Fibroblast of skin of left quadriceps (primary cell): ENCODE measurements at regions not wholly inside any gene's neighbourhood (a gene's known extent, or its start where the extent isn't known, plus 50 kb on each side); places are given as distances from the start of the nearest gene placed in this dataset.

Experiments used
- DNase-seq, 2 experiments: peaks; one replicate each; pipeline ENCODE4 v3.0.0-alpha.2; 2013; ENCODE audit warnings: low read depth in 2 of 2

- no peak for DNase-seq
These were observed 265.2 kb downstream of the SYK start for GRCh38 chr9:91066856-91067255.

GRCh38 chr9:91067306-91067860, 265.8 kb downstream of the SYK start:
- DNase-seq: no peak

DNA sequence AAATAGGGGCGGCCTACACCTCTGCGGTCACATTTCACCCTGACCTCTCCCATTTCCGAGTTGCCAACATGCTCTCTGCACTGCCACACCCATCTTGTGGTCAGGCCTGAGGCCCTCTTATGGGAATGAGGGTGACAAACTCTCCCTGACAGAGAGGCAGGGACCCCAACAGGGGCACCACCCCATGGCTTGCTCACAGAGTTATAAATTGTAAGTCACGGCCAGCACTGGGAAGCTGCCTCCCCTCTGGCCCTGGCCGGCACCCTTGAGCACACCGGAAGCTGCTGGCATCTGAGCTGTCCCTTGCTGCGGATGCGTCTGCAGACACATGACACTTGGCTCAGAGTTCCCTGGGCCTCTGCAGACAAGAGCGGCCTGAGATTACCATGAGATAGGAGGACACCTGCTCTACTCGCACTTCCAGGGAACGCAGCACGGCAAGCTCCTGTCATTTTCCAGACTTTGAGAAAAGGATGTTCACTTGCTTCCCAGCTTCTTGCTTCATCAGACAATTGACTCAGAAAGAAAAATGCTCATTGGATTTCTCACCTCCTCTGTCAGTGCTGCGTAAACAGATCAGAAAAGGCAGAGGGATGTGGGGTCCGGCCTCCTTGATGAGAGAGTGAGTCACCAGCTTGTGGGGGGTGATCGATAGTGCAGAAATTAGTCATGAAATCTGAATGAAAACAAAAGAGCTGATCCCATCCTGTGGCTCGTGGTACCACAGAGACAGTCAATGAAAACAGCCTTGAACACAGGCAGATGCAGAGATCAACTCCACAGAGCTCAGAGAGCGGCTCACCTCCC, 269.8 kb downstream of the SYK start:
- DNase-seq: peak; percentile 86 to 87

DNA sequence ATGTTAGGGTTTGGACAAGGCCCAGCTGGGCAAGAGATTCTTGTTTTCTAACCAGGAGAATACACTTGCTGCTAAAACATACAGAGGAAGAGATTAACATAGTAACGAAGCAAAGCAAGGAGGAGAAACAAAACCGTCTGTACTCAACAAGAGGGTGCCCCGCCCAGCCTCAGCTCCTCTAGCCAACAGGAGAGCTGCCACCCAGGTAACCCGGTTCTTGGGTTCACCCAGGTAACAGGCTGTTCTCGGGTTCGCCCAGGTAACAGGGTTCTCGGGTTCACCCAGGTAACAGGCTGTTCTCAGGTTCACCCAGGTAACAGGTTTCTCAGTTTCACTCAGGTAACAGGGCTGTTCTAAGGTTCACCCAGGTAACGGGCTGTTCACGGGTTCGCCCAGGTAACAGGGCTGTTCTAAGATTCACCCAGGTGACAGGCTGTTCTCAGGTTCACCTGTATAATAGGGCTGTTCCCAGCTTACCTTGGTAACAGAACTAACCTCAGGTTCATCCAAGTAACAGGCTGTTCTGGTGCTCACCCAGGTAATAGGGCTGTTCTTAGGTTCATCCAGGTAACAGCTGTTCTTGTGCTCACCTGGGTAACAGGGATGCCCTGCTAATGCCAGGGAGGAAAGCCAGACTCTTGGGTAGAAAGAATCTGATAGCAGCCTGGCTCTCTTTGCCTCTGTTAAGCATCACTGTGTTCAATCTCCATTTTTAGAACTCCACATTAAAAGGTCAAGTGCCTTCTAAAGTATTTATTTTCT, 271.6 kb downstream of the SYK start:
- no peak for DNase-seq

- DNase-seq: no peak
These were observed 272.5 kb downstream of the SYK start for GRCh38 chr9:91073811-91074771.

- DNase-seq: no peak
These were observed 273.2 kb downstream of the SYK start for GRCh38 chr9:91074866-91075265.

- no peak for DNase-seq
These were observed 273.7 kb downstream of the SYK start for GRCh38 chr9:91075279-91075678.

GRCh38 chr9:91077624-91078368, 276.2 kb downstream of the SYK start:
- DNase-seq: no peak

- no peak for DNase-seq
These were observed 276.7 kb downstream of the SYK start for GRCh38 chr9:91078369-91078695.

- no peak for DNase-seq
These were observed 279.0 kb downstream of the AUH start for GRCh38 chr9:91082731-91083130.

DNA sequence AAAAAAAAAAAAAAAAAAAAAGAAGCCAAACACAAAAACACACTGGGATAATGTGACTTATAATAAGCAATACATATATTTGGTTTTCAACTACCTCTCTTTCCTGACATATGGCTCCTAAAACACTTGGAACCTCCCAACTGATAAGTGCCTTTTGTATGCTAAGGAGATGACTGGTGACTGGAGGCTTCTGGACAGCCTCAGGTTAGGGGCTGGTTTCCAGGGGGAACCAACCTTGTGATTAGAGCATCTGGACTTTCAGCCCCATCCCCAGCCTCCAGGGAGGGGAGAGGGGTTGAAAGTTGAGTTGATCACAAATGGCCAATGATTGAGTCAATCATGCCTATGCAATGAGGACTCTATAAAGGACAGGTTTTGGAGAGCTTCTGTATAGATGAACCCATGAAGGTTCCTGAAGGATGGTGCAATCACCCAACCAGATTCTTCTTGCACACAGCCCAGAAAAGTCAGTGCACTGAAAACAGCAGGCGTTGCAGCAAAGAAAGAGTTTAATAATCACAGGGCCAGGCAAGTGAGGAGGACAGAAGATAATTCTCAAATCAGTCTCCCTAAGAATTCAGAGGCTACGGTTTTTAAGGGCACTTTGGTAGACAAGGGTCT, 276.7 kb downstream of the AUH start:
- DNase-seq: no peak

DNA sequence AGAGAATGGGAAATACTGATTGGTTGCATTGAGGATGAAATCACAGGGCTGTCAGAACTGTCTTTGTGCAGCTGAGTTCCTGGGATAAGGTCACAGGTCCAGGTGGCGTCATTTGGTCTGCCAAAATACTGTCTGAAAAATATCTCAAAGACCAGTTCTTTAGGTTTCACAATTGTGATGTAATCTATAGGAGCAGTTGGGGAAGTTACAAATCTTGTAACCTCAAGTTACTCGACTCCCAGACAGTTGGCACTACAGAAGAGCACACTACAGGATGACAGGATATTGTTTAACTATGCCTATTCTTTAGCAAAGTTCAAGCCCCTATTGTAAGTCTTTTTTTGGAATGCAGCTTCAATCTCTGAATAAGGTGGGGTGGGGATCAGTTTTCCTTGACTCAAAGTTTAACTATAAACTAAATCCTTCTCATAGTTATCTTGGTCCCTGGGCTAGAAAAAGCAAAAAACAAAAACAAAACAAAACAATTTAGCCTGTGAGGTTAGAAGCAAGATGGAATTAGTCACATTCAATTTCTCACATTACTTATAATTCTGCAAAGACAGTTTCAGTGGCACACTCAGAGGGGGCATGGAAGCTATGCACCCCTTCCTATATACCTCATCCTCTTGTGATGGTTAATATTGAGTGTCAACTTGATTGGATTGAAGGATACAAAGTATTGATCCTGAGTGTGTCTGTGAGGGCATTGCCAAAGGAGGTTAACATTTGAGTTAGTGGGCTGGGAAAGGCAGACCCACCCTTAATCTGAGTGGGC, 276.0 kb downstream of the AUH start:
- DNase-seq: no peak

DNA sequence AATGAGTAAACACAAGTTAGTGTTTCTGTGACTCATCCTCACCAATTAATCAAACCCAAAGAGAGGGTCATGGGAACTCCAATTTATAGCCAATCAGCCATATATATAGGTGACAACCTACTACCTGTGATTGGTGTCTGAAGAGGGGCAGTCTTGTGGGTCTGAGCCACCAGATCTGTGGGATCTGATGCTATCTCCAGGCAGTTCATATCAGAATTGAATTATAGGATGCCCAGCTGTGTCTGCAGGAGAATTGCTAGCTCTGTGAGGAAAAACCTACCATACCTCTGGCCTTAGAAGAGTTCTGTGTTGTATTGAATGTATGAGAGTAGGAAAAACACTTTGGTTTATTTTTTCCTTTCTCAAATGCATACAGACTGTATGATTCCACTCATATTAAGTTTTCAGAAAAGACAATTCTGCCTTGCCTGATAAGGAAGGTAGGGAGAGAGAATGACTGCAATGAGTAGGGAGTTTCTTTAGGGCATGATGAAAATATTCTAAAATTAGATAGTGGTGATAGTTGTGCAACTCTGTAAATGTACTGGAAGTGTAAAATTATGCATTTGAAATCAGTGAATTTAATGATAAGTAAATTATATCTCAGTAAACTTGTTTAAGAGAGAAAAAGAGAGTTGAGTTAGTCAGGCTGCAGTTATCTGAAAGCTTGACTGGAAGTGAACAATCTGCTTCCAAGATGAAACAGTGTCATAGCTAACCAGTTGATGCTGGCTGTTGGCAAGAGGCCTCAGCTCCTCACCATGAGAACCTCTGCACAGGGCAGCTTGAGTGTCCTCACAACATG, 274.9 kb downstream of the AUH start:
- no peak for DNase-seq

- no peak for DNase-seq
These were observed 274.3 kb downstream of the AUH start for GRCh38 chr9:91087462-91087759.

DNA sequence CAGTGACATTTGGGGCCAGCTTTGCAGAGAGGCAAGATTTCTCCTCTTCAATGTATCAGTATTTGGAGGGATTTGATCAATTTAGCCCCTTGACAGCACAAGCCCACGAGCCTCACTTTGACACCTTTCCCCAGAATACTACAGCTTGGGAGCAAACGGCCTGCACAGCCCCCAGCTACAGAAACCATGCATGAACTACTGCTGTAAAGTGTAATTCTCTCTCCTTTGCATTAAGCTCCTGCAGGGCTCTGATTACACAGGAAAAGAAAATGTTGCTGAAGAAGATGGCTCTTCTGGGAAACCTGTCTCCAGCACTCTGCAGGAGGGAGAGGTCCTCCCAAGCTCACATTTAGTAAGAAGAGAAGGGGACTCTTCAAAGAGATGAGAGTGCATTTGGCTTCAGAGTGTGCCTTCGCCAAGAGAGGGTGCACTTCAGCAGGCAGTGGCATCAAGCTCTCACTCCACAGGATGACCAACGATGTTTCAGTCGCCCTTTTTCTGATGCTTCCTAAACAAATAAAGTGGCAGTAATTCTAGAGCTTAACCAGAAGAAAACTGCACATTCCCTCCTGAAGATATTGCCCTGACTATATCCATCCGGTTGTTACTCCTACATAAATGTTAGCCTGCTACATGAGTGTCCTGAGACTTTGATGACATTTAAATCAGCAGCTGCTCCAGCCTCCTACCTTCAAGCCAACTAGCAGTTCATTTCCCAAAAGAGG, 272.2 kb downstream of the AUH start:
- DNase-seq: peak in 1 of 2 experiments; percentile 23

DNA sequence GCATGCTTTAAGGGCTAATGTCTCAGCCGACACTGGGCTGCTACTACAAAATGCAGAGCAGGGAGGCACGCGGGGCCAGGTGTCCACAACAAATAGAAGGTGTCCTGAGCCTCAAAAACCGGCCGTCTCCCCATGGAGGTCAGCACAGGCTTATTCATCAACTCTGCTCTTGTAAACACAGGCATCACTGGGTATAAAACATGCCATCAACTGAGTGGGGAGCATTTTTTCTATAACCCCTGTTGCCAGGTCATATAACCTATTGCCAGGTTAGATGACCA, 271.6 kb downstream of the AUH start:
- DNase-seq: no peak

- no peak for DNase-seq
These were observed 269.5 kb downstream of the AUH start for GRCh38 chr9:91092214-91092613.

DNA sequence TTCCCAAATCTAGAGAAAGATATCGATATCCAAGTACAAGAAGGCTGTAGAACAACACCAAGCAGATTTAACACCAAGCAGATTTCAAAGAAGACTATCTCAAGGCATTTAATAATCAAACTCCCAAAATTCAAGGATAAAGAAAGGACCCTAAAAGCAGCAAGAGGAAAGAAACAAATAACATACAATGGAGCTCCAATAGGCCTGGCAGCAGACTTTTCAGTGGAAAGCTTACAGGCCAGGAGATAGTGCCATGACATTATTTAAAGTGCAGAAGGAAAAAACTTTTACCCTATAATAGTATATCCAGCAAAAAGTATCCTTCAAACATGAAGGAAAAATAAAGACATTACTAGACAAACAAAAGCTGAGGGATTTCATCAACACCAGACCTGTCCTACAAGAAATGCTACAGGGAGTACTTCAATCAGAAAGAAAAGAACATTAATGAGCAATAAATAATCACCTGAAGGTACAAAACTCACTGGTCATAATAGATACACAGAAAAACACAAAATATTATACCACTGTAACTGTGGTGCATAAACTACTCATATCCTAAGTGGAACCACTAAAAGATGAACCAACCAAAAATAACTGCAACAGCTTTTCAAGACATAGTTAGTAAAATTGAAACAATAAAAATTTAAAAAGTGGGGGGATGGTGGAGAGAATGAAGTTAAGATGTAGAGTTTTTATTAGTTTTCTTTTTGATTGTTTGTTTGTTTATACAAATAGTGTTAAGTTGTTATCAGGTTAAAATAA, 267.2 kb downstream of the AUH start:
- DNase-seq: no peak
